ENCODE measurements at regions not wholly inside any gene's neighbourhood (a gene's known extent, or its start where the extent isn't known, plus 50 kb on each side); places are given as distances from the start of the nearest gene placed in this dataset.

DNA sequence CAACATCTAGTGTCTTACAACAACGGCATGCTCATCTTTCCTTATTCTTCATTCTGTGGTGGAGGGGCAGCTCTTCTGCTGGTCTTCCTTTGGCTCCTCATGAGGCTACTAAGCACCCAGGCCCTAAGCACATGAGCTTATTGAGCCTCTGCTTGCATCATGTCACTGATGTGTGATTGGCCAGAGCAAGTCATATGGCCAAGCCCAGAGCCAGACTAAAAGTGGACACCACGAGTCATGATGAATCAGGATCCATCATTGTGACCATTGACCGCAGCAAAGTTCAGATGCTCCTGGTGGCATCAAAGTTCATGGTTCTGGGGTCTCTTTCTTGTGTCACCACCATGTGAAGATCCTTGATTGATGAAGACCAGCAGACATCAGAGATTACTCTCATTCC, 192.0 kb upstream of the FOXA2 start:
- TF ChIP-seq SUZ12 (IDR thresholded peaks at IDR 0.05; ENCODE audit: extremely low read depth, insufficient read depth, insufficient read length): no peak
- no peak for TF ChIP-seq YY1 (IDR thresholded peaks at IDR 0.05; ENCODE audit: insufficient read depth, insufficient read length)
- TF ChIP-seq ZNF274 (IDR thresholded peaks at IDR 0.05; ENCODE audit: low read depth, low read length): no peak
